Gastroesophageal sphincter (tissue), 4 donors: ENCODE measurements at regions not wholly inside any gene's neighbourhood (a gene's known extent, or its start where the extent isn't known, plus 50 kb on each side); places are given as distances from the start of the nearest gene placed in this dataset.

Source experiments
- ATAC-seq: fragments of 150-250 bp; one replicate; pipeline ENCODE4 v1.9.1; 2016; ENCODE audit warnings: mild to moderate bottlenecking, moderate library complexity
- H3K27ac ChIP-seq, 4 donors: fragments of 200-600 bp; sonication (generic) in 3 of 4; 1 replicate in 3 of 4; 2 replicates in 1 of 4; pipeline ENCODE4 v1.5.1; 2016 to 2019
- H3K27me3 ChIP-seq: fragments of 200-600 bp; sonication (generic); one replicate; pipeline ENCODE4 v1.5.1; 2019
- H3K36me3 ChIP-seq, 2 donors: fragments of 200-600 bp; sonication (generic); one replicate each; pipeline ENCODE4 v1.5.1; 2019; ENCODE audit warnings: control low read depth in 1 of 2
- H3K4me1 ChIP-seq, 3 donors: fragments of 200-600 bp; sonication (generic); 1 replicate in 2 of 3; 2 replicates in 1 of 3; pipeline ENCODE4 v1.5.1; 2016 to 2019; ENCODE audit warnings: control low read depth in 2 of 3
- H3K4me3 ChIP-seq, 2 donors: fragments of 200-600 bp; sonication (generic); one replicate each; pipeline ENCODE4 v1.5.1; 2019; ENCODE audit warnings: mild to moderate bottlenecking in 1 of 2, moderate library complexity in 1 of 2
- H3K9me3 ChIP-seq, 3 donors: fragments of 200-600 bp; sonication (generic); one replicate each; pipeline ENCODE4 v1.5.1; 2017 to 2019; ENCODE audit warnings: control low read depth in 2 of 3
- CTCF ChIP-seq, 4 experiments: fragments of 200-600 bp in 2 of 4; fragments of 450-650 bp in 2 of 4; sonication (generic) in 1 of 4; IDR thresholded peaks; one replicate each; pipeline ENCODE4 v1.5.1; 2017 to 2019; ENCODE audit warnings: antibody characterized with exemption in 4 of 4, mild to moderate bottlenecking in 2 of 4, moderate library complexity in 2 of 4
- EP300 ChIP-seq: sonication (generic); formaldehyde crosslinking; IDR thresholded peaks from one replicate; pipeline ENCODE4 v1.6.1; 2017; ENCODE audit warnings: antibody characterized with exemption, mild to moderate bottlenecking
- POLR2A ChIP-seq, 2 donors: fragments of 450-650 bp; IDR thresholded peaks; one replicate each; pipeline ENCODE4 v1.6.1; 2017; ENCODE audit warnings: antibody characterized with exemption in 2 of 2, mild to moderate bottlenecking in 2 of 2, moderate library complexity in 1 of 2
- POLR2AphosphoS5 ChIP-seq: sonication (generic); formaldehyde crosslinking; IDR thresholded peaks from one replicate; pipeline ENCODE4 v1.6.1; 2017; ENCODE audit warnings: antibody characterized with exemption
- WGBS, 2 donors: methylation state at CpG; one replicate each; pipeline ENCODE4 v1.1.5; 2018; ENCODE audit warnings: low coverage in 1 of 2; 5-methylcytosine and 5-hydroxymethylcytosine counted together

- Histone ChIP-seq H3K27ac (no peak overlapping the region), H3K4me1 (no peaks in the 10 kb centered on the region), H3K9me3 (no peaks in the 10 kb centered on the region), H3K36me3 (no peaks in the 10 kb centered on the region), H3K27me3 (peaks cover 27% of the 10 kb centered on the region), H3K4me3 (no peak overlapping the region)
- no peak for ATAC-seq
- 86% methylated on average over 4 to 7 of the region's 11 CpGs for WGBS, 2 donors
- TF ChIP-seq POLR2A (IDR thresholded peaks at IDR 0.05) = no peak
- no peak for TF ChIP-seq EP300
- no peak for TF ChIP-seq CTCF (IDR thresholded peaks at IDR 0.05)
- TF ChIP-seq POLR2AphosphoS5 = no peak
Observed at GRCh38 chr9:89554307-89555035, 50.3 kb upstream of the GADD45G start.

- no peak for TF ChIP-seq POLR2AphosphoS5
- no peak for TF ChIP-seq CTCF (IDR thresholded peaks at IDR 0.05)
- no peak for TF ChIP-seq POLR2A (IDR thresholded peaks at IDR 0.05)
- no peak overlapping the region for H3K27ac ChIP-seq
- H3K36me3 ChIP-seq = no peaks in the 10 kb centered on the region
- no peaks in the 10 kb centered on the region for H3K4me1 ChIP-seq
- no peak for ATAC-seq
- H3K4me3 ChIP-seq = no peak overlapping the region
- 90 to 92% methylated on average over 2 of the region's 6 CpGs for WGBS, 2 donors
- no peaks in the 10 kb centered on the region for H3K9me3 ChIP-seq
- peaks cover 20% of the 10 kb centered on the region for H3K27me3 ChIP-seq
Observed at GRCh38 chr9:89553451-89554010, 51.3 kb upstream of the GADD45G start.

- no peaks in the 10 kb centered on the region for H3K27me3 ChIP-seq
- no peaks in the 10 kb centered on the region for H3K4me1 ChIP-seq
- H3K27ac ChIP-seq = no peak overlapping the region
- peaks cover 0 to 11% (median 0%) of the 10 kb centered on the region in 3 donors for H3K9me3 ChIP-seq
- 61% methylated on average over 4 to 9 of the region's 9 CpGs for WGBS, 2 donors
- H3K36me3 ChIP-seq = no peaks in the 10 kb centered on the region
- no peak for TF ChIP-seq POLR2A (IDR thresholded peaks at IDR 0.05)
- TF ChIP-seq EP300 = no peak
- TF ChIP-seq POLR2AphosphoS5 = no peak
- TF ChIP-seq CTCF (IDR thresholded peaks at IDR 0.05) = no peak
- no peak for ATAC-seq
- no peak overlapping the region for H3K4me3 ChIP-seq
Observed at GRCh38 chr9:89550346-89550927, 52.5 kb upstream of the SEMA4D start.

GRCh38 chr9:89549031-89549644 is 51.2 kb upstream of the SEMA4D start:
- no peak overlapping the region for H3K4me3 ChIP-seq
- H3K36me3 ChIP-seq = no peaks in the 10 kb centered on the region
- peak; percentile 93 for ATAC-seq
- TF ChIP-seq POLR2A (IDR thresholded peaks at IDR 0.05) = no peak
- TF ChIP-seq POLR2AphosphoS5 = no peak
- no peak for TF ChIP-seq EP300
- peak; percentile 76 to 89 (median 77) for TF ChIP-seq CTCF (IDR thresholded peaks at IDR 0.05)
- no peak overlapping the region for H3K27ac ChIP-seq
- H3K27me3 ChIP-seq = no peaks in the 10 kb centered on the region
- H3K4me1 ChIP-seq = no peaks in the 10 kb centered on the region
- H3K9me3 ChIP-seq = peaks cover 0 to 16% (median 0%) of the 10 kb centered on the region in 3 donors
- 21 to 29% methylated on average over 5 of the region's 5 CpGs for WGBS, 2 donors
